Stimulated activated CD4-positive, alpha-beta T cell treated with anti-CD3 and anti-CD28 coated beads, Interleukin-1b, Interleukin-23, amount 100 ng/mL, for 24 hours (primary cell): ENCODE measurements at regions not wholly inside any gene's neighbourhood (a gene's known extent, or its start where the extent isn't known, plus 50 kb on each side); places are given as distances from the start of the nearest gene placed in this dataset.
"Not testable (repeated sequence)": the region's sequence is repeated elsewhere in the genome, so short reads cannot be mapped to it uniquely, and the experiment has no call there.

Experiments used
- DNase-seq, 4 experiments: peaks; one replicate each; pipeline ENCODE4 v3.0.0-alpha.2; 2020; ENCODE audit warnings: low read depth in 4 of 4, low spot score in 1 of 4

DNA sequence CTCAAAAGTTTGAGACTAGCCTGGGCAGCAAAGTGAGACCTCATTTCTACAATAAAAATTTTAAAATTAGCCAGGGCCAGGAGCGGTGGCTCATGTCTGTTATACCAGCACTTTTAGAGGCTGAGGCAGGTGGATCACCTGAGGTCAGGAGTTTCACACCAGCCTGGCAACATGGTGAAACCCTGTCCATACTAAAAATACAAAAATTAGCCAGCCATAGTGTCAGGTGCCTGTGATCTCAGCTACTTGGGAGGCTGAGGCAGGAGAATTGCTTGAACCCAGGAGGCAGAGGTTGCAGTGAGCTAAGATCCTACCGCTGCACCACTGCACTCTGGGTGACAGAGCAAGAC lies 85.1 kb upstream of the MAP4 start:
- not testable (repeated sequence) for DNase-seq

- no peak for DNase-seq
These were observed 76.1 kb upstream of the MAP4 start for GRCh38 chr3:48092270-48092669.

DNA sequence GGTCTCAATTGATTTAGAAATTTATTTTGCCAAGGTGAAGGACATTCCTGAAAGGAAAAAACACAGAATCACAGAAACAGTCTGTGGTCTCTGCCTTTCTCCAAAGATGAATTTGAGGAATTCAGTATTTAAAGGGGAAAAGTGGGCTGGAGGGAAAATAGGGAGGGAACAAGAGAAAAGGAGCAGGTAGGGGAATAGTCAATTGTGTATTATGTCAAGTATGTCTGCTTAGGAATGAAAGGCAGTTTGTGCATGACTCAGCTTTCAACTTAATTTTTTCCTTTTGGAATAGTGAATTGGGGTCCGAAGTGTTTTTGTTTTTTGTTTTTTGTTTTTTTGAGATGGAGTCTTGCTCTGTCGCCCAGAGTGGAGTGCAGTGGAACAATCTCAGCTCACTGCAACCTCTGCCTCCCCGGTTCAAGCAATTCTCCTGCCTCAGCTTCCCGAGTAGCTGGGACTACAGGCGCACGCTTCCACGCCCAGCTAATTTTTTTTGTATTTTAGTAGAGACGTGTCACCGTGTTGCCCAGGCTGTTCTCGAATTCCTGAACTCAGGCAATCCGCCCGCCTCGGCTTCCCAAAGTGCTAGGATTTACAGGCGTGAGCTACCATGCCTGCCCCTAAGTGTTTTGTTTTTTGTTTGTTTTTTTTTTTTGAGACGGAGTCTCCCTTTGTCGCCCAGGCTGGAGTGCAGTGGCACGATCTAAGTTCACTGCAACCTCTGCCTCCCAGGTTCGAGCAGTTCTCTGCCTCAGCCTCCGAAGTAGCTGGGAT lies 74.1 kb upstream of the MAP4 start:
- DNase-seq: no peak

GRCh38 chr3:48088749-48089466 lies 72.7 kb upstream of the MAP4 start:
- peak; percentile 87 to 95 (median 90) for DNase-seq

GRCh38 chr3:48088056-48088748 lies 72.0 kb upstream of the MAP4 start:
- no peak for DNase-seq

GRCh38 chr3:48086705-48087104 lies 70.5 kb upstream of the MAP4 start:
- DNase-seq: no peak

DNA sequence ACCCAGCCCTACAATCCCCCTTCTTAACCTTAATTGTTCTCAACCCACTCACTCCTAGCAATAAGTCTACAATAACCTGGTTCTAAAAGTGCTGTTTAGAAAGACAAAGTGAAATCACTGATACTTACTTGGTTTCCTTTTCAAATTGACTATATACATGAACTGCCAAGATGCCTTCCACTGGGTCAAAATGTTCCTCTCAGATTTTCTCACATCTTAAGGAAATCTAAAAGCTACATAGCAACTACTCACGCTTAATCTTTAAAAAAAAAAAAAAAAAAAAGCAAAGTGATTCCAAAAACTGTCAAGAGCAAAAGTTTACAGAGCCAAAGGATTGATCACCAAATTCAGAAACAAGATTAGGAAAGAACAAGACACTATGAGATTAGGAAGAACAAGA lies 68.7 kb upstream of the MAP4 start:
- DNase-seq: no peak

DNA sequence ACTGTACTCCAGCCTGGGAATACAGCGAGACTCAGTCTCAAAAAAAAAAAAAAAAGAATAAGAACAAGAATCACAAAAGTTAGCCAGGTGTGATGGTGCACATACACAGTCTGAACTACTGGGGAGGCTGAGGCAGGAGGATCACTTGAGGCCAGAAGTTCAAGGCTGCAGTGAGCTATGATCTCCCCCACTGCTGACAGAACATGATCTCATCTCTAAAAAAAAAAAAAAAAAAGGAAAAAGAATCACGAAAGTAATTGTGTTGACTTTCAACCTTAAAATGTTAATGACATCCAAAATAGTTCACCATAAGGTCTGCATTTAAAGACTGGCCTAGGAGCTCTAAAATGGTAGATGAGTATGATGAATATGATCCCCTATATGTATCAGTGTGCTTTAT lies 68.0 kb upstream of the MAP4 start:
- no peak for DNase-seq

DNA sequence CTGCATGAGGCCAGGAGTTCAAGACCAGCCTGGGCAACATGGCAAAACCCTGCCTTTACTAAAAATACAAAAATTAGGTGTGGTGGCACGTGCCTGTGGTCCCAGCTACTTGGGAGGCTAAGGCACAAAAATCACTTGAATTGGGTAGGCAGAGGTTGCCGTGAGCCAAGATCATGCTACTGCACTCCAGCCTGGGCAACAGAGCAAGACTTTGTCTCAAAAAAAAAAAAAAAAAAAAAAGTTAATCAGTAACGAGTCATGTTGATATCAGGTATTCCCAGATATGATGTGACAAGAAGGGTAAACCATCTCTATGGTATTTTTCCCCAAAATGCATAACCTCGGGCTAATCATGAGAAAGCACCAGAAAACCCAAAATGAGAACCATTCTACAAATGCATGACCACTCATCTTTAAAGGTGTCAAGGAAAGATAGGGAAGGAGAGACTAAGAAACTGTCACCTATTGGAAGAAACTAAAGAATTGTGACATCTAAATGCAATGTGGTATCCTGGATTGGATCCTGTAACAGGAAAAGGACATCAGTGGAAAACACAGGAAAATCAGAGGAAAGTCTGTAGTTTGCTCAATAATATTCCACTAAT lies 66.5 kb upstream of the MAP4 start:
- DNase-seq: no peak

DNA sequence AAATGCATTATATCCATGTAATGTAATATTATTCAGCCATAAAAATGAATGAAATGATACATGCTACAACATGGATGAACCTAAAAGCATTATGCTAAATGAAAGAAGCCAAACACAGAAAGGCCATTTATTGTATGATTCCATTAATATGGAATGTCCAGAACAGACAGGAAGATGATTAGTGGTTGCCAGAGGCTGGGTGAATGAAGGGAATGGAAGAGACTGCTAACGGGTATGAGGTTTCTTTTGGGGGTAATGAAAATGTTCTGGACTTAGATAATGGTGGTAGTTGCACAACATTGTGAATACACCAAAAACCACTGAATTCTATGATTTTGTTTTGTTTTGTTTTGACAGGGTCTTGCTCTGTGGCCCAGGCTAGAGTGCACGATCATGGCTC lies 61.6 kb upstream of the MAP4 start:
- DNase-seq: no peak

DNA sequence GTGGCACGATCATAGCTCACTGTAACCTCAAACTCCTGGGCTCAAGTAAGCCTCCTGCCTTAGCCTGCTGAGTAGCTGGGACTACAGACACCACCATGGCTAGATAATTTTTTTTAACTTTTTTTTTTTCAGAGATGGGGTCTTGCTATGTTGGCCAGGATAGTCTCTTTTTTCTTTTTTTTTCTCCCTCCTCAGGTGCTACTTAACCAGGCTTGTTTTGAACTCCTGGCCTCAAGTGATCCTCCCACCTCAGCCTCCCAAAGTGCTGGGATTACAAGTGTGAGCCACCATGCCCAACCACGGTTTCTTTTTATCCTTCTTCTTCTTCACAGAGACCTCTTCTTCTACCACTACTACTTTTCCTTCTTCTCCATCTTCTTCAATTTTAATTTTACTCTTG lies 53.8 kb upstream of the MAP4 start:
- DNase-seq: no peak

- DNase-seq: no peak
These were observed 53.1 kb upstream of the MAP4 start for GRCh38 chr3:48069339-48069738.

DNA sequence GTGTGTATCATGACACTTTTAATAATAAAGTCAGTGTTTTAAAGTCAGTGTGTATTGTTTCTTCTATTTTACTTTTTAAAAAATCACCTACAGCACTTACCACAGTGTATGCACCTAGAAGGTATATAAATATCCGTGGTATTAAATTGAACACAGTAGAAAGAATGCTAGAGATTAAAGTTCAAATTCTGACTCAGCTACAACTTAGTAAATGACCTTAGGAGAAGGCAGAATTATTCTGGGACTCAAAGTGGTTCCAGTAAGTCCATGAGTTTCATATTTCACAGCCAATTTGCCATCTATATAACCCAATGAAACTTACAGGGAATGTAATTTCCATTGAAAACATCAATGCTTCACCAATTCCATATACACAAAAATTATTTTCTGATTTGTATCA lies 52.7 kb upstream of the MAP4 start:
- no peak for DNase-seq

DNA sequence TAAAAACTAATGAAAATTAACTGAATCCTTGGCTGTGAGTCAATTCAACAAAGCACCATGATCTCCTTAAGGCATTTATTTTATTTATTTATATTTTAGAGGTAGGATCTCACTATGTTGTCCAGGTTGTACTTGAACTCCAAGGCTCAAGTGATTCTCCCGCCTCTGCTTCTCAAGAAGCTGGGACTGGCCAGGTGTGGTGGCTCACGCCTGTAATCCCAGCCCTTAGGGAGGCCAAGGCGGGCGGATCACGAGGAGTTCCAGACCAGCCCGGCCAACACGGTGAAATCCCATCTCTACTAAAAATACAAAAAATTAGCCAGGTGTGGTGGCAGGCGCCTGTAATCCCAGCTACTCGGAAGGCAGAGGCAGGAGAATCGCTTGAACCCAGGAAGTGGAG lies 52.1 kb upstream of the MAP4 start:
- DNase-seq: not testable (repeated sequence)

GRCh38 chr3:48067271-48067670 lies 51.1 kb upstream of the MAP4 start:
- no peak for DNase-seq
